IPS-15b (cell line): ENCODE measurements at regions not wholly inside any gene's neighbourhood (a gene's known extent, or its start where the extent isn't known, plus 50 kb on each side); places are given as distances from the start of the nearest gene placed in this dataset.
"Not testable (repeated sequence)": the region's sequence is repeated elsewhere in the genome, so short reads cannot be mapped to it uniquely, and the experiment has no call there.

Experiments used
- H3K27me3 ChIP-seq: one replicate; pipeline ENCODE4 v1.6.1; 2013; ENCODE audit warnings: low read length; ENCODE audit not compliant: control insufficient read depth, insufficient read depth
- H3K36me3 ChIP-seq: one replicate; pipeline ENCODE4 v1.6.1; 2013; ENCODE audit warnings: low read length; ENCODE audit not compliant: control insufficient read depth, insufficient read depth
- H3K4me1 ChIP-seq: one replicate; pipeline ENCODE4 v1.6.1; 2013; ENCODE audit warnings: mild to moderate bottlenecking, low read length; ENCODE audit not compliant: control insufficient read depth, insufficient read depth
- H3K4me3 ChIP-seq: one replicate; pipeline ENCODE4 v1.5.1; 2013; ENCODE audit warnings: low read depth, low read length
- H3K9ac ChIP-seq: one replicate; pipeline ENCODE4 v1.6.1; 2013; ENCODE audit warnings: low read depth, mild to moderate bottlenecking, low read length
- H3K9me3 ChIP-seq: one replicate; pipeline ENCODE4 v1.6.1; 2013; ENCODE audit warnings: mild to moderate bottlenecking, low read length; ENCODE audit not compliant: control insufficient read depth, insufficient read depth

- no peaks in the 10 kb centered on the region for H3K27me3 ChIP-seq
- H3K36me3 ChIP-seq = no peaks in the 10 kb centered on the region
- H3K9ac ChIP-seq = no peak overlapping the region
- no peaks in the 10 kb centered on the region for H3K4me1 ChIP-seq
- no peaks in the 10 kb centered on the region for H3K9me3 ChIP-seq
- H3K4me3 ChIP-seq = no peak overlapping the region
Measured at GRCh38 chr1:173302366-173302765, 95.2 kb upstream of the TNFSF4 start.

GRCh38 chr1:173302890-173303829 is 96.0 kb upstream of the TNFSF4 start:
- Histone ChIP-seq H3K4me3 (no peak overlapping the region), H3K9ac (no peak overlapping the region), H3K9me3 (no peaks in the 10 kb centered on the region), H3K27me3 (no peaks in the 10 kb centered on the region), H3K36me3 (no peaks in the 10 kb centered on the region), H3K4me1 (no peaks in the 10 kb centered on the region)

GRCh38 chr1:173303984-173304383 is 96.9 kb upstream of the TNFSF4 start:
- H3K36me3 ChIP-seq = no peaks in the 10 kb centered on the region
- no peaks in the 10 kb centered on the region for H3K9me3 ChIP-seq
- no peaks in the 10 kb centered on the region for H3K27me3 ChIP-seq
- H3K9ac ChIP-seq = no peak overlapping the region
- H3K4me3 ChIP-seq = no peak overlapping the region
- no peaks in the 10 kb centered on the region for H3K4me1 ChIP-seq

- Histone ChIP-seq H3K4me1 (no peaks in the 10 kb centered on the region), H3K4me3 (no peak overlapping the region), H3K9ac (no peak overlapping the region), H3K36me3 (no peaks in the 10 kb centered on the region), H3K27me3 (no peaks in the 10 kb centered on the region), H3K9me3 (no peaks in the 10 kb centered on the region)
Measured at GRCh38 chr1:173304529-173305227, 97.5 kb upstream of the TNFSF4 start.

- H3K36me3 ChIP-seq = no peaks in the 10 kb centered on the region
- H3K27me3 ChIP-seq = no peaks in the 10 kb centered on the region
- no peak overlapping the region for H3K9ac ChIP-seq
- H3K9me3 ChIP-seq = no peaks in the 10 kb centered on the region
- H3K4me3 ChIP-seq = no peak overlapping the region
- no peaks in the 10 kb centered on the region for H3K4me1 ChIP-seq
Measured at GRCh38 chr1:173307845-173308244, 100.7 kb upstream of the TNFSF4 start.

GRCh38 chr1:173314656-173315055 is 107.5 kb upstream of the TNFSF4 start:
- H3K4me1 ChIP-seq = no peaks in the 10 kb centered on the region
- H3K9me3 ChIP-seq = no peaks in the 10 kb centered on the region
- no peak overlapping the region for H3K9ac ChIP-seq
- no peak overlapping the region for H3K4me3 ChIP-seq
- no peaks in the 10 kb centered on the region for H3K27me3 ChIP-seq
- no peaks in the 10 kb centered on the region for H3K36me3 ChIP-seq

GRCh38 chr1:173315296-173315695 is 108.2 kb upstream of the TNFSF4 start:
- Histone ChIP-seq H3K4me3 (no peak overlapping the region), H3K9me3 (no peaks in the 10 kb centered on the region), H3K36me3 (no peaks in the 10 kb centered on the region), H3K27me3 (no peaks in the 10 kb centered on the region), H3K4me1 (no peaks in the 10 kb centered on the region), H3K9ac (no peak overlapping the region)

GRCh38 chr1:173318788-173319187 is 111.7 kb upstream of the TNFSF4 start:
- no peak overlapping the region for H3K9ac ChIP-seq
- H3K27me3 ChIP-seq = no peaks in the 10 kb centered on the region
- no peaks in the 10 kb centered on the region for H3K9me3 ChIP-seq
- no peaks in the 10 kb centered on the region for H3K4me1 ChIP-seq
- H3K36me3 ChIP-seq = no peaks in the 10 kb centered on the region
- H3K4me3 ChIP-seq = no peak overlapping the region

- not testable (repeated sequence) for H3K4me1 ChIP-seq, H3K9ac ChIP-seq, H3K4me3 ChIP-seq, H3K36me3 ChIP-seq, H3K9me3 ChIP-seq, H3K27me3 ChIP-seq
Measured at GRCh38 chr1:173324352-173324751, 117.2 kb upstream of the TNFSF4 start.

GRCh38 chr1:173327987-173328386 is 120.9 kb upstream of the TNFSF4 start:
- H3K4me3 ChIP-seq, H3K4me1 ChIP-seq, H3K36me3 ChIP-seq, H3K9me3 ChIP-seq, H3K9ac ChIP-seq, H3K27me3 ChIP-seq: not testable (repeated sequence)

- no peaks in the 10 kb centered on the region for H3K27me3 ChIP-seq
- H3K4me3 ChIP-seq = no peak overlapping the region
- H3K9me3 ChIP-seq = no peaks in the 10 kb centered on the region
- no peaks in the 10 kb centered on the region for H3K4me1 ChIP-seq
- H3K9ac ChIP-seq = no peak overlapping the region
- no peaks in the 10 kb centered on the region for H3K36me3 ChIP-seq
Measured at GRCh38 chr1:173328961-173329360, 121.8 kb upstream of the TNFSF4 start.

GRCh38 chr1:173329726-173330125 is 122.6 kb upstream of the TNFSF4 start:
- H3K4me3 ChIP-seq = no peak overlapping the region
- H3K4me1 ChIP-seq = no peaks in the 10 kb centered on the region
- no peak overlapping the region for H3K9ac ChIP-seq
- H3K36me3 ChIP-seq = no peaks in the 10 kb centered on the region
- H3K27me3 ChIP-seq = no peaks in the 10 kb centered on the region
- H3K9me3 ChIP-seq = no peaks in the 10 kb centered on the region
